NCI-H2107 treated with DMSO at 0.1 percent for 48 hours (cell line): ENCODE measurements at regions not wholly inside any gene's neighbourhood (a gene's known extent, or its start where the extent isn't known, plus 50 kb on each side); places are given as distances from the start of the nearest gene placed in this dataset.

Source experiments
- DNase-seq: peaks from one replicate; lab custom pipeline; 2025; ENCODE audit not compliant: unreplicated experiment; lab: John Stamatoyannopoulos, UW

DNA sequence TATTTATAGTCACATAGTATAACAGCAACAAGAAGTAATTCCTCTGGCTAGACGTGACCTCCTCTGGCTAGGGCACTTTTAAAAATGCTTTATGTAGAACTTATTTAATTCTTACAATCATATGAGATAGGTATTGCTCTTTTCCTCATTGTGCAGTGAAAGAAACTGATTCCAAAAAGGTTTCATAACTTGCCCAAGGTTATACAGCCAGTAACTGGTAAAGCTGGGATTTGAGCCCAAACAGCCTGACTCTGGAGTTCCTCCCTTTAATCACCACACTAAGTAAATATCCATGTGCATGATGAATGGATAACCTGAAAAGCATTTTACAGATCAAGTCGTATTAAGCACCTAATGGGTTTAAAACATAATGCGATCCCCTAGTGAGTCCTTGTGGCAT lies 214.6 kb downstream of the PRL start:
- no peak for DNase-seq

DNA sequence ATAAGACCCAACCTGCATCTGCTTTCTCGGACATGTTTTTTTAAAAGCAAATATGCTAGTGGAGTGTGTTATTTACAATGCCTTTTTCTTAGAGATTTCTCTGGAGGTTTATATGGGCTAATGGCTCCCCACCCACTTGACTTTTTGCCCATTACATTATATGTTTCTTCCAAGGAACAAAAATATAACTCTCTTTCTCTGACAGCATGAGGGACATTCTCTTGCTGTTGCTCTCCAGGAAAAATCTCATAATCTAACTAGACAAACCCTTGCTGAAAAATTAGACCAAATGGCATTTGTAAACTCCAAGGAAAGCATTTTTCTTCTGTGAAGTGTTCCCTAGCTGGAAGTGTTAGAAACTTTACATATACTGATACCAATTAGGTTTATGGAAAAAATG lies 213.7 kb downstream of the PRL start:
- no peak for DNase-seq

DNA sequence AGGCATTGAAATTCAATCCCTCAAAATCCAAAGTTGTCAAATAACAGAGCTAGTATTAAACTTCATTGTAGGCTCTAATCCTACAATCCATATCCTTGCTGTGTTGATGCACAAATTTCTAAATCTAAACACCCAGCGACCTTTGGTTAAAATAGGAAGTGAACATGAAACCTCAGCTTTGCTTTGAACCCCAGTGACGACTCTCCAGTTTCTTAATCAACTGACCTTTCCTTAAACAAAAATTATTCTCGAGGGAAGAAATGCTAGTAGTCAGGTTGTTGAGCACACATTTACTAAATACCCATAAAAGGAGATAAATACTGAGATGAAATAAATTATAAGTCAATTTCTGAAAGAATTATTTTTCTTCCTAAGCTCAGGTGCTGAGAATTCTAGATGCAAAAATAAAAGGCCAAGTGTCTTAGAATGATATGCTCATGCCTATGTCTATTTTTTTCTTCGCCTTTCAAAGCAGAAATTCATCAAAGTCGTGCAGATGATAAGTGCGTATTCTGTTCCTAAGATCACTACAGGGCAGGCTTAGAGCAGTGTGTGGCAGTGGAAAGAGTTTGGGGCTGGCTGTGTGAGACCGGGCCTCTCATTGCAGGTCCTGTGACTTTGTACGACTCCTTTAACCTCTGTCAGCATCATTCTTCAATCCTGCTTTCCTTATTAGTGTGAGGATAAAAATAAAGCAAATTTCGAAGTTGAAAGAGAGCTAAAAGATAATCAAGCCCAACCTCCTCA lies 208.7 kb downstream of the PRL start:
- no peak for DNase-seq

DNA sequence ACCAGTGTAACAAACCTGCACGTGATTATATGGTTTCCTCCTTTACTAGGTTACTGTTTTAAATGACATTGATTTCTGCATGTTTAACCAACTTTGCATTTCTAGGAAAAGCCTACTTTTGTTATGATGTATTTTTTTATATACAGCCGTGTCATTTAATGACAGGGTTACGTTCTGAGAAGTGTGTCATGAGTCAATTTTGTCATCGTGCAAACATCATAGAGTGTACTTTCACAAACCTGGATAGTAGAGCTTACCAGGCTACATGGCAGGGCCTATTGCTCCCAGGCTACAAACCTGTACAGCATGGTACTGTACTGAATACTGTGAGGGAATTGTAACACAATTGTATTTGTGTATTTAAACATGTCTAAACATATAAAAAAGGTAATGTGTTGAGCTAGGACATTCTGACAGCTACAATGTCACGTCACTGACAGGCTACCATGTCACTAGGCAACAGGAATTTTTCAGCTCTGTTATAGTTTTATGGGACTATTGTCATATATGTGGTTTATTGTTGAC lies 205.3 kb downstream of the PRL start:
- DNase-seq: no peak

DNA sequence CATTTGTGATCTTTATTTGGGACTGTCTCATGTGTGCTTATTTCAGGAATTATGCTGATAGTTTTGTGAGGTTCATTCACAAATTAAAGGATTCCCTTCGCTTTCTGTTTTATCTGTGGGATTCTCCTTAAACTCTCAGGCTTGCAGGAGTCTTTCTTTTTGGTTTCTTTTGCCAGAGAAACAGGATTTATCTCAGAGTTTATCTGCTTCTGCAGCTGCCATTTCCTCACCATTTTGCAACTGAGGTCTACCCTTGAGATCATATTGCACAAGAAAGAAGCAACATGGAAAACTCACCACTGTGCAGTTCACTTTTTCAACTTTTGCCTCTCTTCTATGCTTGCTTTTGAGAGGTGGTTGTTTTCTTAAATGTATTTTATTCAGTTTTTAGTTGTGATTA lies 201.0 kb downstream of the PRL start:
- no peak for DNase-seq

DNA sequence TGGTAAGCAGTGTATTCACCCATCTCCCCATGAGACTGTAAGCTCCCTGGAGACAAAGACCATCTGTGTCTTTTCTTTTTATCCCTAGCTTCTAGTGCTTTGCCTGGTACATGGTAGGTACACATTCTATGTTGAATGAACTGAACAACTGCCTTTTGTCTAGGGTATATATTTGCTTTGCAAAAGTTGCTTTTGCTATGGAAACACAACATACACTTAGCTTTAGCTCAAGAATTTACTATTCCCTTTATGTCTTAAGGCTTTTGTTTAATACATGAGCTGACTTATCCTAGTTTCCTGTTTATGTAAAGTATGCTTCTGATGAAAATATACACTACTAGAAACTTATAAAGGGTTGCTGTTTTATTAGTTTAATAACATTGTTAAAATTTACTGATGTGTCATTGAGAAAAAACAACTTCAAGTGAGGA lies 198.2 kb downstream of the PRL start:
- DNase-seq: no peak

DNA sequence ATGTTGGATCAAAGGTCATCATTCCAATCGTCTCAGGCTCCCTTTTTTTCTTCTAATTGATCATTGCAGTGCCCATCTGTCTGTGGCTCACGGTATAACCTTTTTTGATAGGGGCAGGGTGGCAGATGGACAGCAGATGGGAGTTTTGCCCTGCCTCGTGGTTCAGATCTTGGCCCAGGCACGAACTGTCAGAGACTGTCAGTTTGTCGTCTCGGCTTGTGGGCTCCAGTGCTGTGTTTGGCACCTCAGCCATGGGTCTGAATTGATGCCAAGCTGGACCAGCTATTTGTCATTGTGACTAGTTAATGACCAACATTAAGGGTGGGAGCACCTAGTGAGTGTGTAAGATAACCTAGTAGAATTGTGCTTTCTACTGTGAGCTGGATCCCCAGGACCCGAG lies 197.6 kb downstream of the PRL start:
- DNase-seq: no peak

DNA sequence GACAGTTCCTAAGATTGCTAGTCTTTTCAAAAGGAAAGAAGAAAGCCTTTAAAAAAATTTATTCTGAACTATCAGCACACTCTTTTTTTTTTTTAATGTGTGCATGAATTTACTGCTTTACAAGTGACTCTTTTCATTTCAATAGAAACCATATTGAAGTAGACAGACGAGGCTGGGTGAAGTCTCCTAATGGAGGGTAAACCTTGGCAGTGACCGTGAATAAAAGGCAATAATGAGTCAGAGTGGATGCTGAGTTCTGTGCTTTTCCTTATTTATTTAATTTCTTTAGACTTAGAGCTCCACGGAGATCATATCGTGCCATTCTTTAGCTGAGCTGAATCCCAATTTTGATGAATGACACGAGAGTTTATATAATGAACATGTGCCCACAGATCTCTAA lies 196.9 kb downstream of the PRL start:
- no peak for DNase-seq

DNA sequence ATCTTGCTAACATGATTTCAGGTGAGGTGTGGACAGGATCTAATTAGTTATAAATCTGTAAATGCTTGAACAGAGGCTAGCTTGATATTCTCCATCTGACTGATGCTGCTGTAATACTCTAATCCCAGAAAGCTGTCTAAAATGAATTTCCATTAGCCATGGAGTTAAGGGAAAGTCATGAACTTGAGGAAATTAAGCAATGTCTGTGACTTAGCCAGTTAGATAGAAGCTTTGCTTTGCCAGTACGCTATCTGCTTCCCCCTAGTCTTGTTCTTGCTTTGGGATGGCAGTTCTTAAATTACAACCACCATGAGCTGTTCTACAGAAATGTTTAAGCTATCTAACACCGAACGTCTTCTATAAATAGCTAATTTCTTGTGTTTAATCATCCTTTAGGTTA lies 195.7 kb downstream of the PRL start:
- no peak for DNase-seq

DNA sequence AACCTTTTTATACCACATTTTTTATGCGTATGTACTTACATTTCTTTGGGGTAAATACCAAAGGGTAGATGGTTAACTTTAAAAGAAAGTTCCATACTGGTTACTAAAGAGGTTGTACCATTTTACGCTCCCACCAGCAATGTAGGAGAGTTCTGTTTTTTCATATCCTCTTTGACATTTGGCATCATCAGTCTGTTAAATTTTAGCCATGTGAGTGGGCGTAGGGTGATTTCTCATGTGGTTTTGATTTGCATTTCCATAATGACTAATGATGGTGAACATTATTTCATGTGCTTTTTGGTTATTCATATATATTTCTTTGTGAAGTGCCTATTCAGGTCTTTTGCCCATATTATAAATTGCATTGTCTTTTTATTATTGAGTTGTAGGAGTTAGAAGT lies 194.2 kb downstream of the PRL start:
- DNase-seq: no peak

DNA sequence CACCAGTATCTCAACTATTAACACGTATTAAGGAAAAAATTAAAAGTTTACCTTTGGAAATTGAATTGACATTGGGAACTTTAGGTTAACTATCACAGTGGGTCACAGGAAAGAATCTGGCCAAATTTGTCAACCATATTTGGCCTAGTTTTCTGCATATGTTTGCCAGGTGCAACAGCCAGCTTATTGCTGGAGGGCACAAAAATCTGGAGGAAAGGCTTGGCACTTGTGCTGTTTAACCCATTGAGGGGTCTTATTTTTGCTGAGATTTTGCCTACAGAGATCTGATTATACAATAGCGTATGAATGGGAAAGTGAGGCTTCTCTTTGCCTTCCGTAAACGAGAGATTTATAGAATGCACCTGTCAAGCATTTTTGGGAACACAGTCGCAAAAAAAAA lies 190.4 kb downstream of the PRL start:
- DNase-seq: no peak

DNA sequence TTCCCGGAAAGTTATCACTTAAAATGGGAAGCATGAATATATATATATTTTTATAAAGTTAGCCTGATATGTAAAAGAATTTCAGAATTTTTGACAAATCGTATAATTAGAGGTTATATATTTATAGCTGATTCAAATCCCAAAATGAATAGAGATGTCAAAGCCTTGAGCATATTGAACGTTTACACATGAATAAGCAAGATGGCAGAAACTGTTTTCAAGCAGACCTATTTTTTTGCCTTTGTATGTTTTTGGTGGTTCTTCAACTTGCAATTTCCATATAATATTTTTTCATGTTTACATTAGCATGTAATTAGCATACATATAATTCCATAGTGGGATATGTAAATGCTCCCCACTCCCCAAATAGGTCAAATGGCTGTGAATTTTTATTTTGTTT lies 189.9 kb downstream of the PRL start:
- no peak for DNase-seq

DNA sequence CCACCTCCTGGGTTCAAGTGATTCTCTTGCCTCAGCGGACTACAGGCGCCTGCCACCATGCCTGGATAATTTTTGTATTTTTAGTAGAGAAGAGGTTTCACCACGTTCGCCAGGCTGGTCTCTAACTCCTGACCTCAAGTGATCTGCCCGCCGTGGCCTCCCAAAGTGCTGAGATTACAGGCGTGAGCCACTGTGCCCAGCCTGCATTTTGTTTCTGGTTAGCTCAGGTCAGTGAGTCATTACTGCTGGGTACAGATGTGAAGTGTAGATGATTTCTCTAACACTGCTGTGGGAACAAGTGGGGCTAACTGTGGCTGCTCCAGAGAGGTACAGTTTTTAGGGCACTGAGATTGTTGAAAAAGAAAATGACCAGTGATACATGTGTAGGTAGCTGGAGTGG lies 188.6 kb downstream of the PRL start:
- DNase-seq: no peak

DNA sequence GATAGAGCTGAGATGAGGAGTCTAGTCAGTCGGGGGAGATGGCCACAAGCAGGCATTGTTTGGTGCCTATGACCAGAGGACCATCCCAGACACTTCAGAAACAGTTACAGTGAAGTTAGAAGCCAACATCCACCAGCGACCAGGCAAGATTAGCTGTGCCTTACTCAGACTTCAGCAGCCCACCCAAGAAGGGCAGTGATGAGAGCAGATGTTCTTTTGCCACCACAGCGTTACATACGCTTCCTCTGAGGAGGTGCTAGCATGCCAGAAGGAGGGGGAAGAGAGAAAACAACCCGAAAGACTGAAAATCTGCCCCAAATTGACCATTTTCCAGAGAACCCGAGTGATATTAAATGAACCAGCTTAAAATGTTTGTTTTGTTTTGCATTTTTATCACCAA lies 186.8 kb downstream of the PRL start:
- DNase-seq: no peak

DNA sequence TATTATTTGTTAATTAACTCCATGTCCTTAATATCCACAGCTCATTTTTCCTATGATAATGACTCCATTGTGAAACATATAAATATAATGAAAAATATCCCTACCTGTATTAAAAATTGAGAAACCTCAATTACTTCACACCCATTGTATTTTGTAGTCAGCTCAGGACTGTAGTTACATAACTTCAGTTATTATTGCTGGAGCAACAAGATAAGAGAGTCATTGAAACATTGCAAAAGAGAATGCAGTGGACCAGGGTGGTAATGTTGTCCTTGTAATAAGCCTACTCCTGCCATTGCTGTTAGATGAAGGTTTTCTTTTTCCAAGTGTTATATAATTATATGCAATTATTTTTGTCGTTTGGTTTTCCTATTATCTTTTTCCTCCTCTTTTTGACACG lies 184.4 kb downstream of the PRL start:
- no peak for DNase-seq

DNA sequence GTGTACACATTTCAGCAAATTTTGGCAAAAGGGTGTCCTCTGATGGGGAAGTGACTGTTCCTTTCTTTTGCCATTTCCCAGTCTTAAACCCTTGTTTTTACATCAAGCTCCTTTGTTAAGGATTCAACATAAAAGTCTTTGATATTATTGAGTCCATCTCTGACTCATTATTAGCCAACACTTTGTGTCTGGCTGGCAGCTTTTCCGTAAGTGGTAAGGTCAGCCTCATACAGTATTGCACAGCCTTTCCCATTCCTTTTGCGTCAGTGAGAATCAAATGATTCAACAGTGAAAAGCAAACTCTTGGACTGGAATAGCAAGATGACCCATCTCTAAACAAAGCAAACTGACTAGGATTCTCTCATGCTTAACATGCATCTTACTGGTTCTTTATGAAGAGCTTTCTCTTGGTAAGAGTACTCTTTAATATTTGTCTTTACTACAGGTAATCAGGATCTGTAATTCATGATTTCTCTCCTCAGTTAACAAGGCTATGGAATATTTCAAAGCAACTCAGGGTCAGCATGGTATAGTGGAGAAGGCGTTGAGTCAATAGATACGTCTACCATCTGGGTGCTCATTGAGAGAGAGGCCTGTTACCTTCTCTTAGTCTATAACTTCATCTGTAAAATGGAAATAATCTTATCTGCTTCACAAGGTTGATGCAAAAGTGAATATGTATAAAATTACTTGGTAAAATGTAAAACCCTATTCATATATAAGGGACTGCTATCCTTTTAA lies 183.6 kb downstream of the PRL start:
- no peak for DNase-seq

DNA sequence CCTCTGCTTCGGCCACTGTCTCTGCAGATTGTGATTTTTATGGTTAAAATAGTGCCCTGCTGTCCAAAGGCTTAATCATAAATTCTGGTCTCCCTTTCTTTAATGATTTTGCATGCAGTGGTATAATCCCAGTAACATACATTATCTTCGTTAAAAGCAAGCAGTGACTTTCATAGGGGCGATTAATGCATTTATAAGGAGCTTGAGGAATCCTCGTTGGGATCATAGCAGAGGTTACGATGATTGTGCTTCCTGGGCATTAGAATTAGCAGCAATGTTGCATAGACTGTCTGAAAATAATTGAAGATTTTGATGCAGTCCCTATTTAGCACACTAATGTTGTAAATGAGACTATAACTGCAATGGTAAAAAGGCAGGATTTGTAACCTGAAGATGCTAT lies 181.3 kb downstream of the PRL start:
- no peak for DNase-seq

DNA sequence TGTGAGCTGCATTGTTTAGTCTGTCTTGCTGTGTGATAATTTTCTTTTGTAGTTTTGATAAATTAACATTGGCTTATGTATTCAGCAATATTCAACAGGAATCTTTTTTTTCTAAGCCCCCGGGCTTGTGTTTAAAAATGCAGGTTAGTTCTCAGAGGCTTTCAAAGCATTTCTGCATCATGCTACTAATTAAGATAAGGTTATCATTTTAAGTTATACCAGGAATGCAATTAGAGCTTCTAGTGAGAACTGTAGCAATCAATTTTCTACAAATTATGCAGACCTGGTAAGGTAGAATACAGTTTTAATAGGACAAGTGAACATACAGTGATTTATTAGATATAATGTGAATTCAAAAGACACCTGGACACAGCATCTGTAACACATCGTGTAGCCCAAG lies 179.2 kb downstream of the PRL start:
- no peak for DNase-seq

DNA sequence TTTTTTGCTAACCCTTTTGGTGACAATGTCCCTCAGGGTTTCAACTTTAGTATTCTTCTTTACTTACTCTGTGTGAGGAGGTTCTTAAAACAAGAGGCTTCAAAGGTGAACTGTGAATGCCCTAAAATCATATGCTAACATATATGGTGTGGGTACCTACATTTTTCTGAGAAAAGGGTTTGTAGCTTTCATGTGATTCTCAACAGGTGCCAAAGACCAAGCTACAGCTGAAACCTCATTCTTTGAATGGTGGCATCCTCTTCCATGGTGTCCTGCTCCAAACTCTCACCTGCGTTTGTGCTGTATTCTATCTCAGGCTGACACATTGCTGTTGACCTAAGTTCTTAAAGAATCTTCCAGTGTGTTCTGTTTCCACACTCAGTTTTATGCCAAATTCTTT lies 177.3 kb downstream of the PRL start:
- DNase-seq: no peak

DNA sequence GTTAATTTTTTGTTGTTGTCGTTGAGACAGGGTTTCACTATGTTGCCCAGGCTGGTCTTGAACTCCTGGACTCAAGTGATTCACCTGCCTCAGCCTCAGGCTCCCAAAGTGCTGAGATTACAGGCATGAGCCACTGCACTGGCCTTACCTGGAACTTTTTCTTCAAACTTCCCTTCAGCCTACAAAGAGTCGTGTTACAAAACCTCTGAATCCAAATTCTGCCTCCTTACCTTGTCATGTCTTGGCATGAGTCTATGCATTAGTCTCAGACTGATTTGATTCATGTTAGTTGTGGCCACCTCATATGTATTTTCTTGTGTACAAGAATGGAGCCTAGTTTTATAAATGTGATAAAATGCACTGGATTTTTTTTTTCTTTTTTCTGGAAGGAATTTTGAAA lies 172.1 kb downstream of the PRL start:
- no peak for DNase-seq

DNA sequence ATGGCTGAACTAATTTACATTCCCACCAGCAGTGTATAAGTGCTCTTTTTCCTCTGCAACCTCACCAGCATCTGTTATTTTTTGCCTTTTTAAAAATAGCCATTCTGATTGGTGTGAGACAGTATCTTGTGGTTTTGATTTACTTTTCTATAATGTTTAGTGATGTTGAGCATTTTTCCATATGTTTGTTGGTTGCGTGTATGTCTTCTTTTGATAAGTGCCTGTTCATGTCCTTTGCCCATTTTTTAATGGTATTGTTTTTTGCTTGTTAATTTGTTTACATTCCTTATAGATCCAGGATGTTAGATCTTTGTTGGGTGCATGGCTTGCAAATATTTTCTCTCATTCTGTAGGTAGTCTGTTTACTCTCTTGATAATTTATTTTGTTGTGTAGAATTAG lies 169.9 kb downstream of the PRL start:
- no peak for DNase-seq

DNA sequence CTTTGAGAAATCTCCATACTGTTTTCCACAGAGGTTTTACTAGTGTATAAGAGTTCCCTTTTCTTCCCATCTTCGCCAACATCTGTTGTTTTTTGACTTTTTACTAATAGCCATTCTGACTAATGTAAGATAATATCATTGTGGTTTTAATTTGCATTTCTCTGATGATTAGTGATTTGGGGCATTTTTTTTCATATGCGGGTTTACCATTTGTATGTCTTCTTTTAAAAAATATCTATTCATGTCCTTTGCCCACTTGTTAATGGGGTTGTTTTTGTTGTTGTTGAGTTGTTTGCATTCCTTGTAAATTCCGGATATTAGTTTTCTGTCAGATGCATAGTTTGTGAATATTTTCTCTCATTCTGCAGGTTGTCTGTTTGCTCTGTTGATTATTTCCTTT lies 167.1 kb downstream of the PRL start:
- no peak for DNase-seq

DNA sequence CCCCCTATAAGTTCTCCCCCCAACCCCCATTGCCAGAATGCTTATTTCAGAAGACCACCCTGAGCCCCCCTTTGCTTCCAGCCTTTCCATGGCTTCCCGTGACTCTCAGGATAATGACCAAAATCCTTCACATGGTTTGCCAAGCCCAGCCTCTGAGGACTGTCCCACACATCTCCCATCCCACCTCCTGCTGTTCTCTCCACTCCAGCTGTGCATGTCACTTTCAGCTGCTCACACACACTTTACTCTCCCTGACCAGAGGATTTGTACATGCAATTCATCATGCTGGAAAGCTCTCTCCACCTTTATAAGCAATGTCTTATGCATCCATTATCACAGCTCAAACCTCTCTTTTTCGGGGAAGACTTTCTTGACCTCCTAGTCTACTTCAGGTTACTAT lies 164.2 kb downstream of the PRL start:
- DNase-seq: no peak
